ENCODE measurements at regions not wholly inside any gene's neighbourhood (a gene's known extent, or its start where the extent isn't known, plus 50 kb on each side); places are given as distances from the start of the nearest gene placed in this dataset.

DNA sequence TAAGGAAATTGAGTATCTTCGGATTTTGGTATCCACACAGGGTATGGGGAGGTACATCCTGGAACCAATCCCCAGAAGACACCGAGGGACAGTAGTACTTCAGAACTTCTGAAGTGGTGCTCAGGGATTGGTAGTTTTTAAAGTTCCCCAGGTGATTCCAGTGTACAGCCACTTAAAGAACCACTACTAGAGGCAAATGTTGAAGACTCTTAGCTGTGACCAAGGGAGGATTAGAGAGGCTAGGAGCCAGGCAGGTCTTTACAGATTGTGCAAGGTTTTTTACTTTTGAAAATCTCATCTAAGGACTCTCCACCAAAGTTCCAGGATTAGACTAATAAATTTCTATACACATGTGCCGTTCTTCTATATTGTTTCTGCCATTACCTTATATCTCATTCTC lies 52.9 kb upstream of the GLS start:
- H3K27ac ChIP-seq (ENCODE audit: low read length), result no peak overlapping the region
- Mint-ChIP-seq H3K27ac (no peak overlapping the region), H3K4me3 (no peak overlapping the region), H3K36me3 (peaks cover 3% of the 10 kb centered on the region), H3K27me3 (no peaks in the 10 kb centered on the region), H3K9me3 (peaks cover 0 to 3% (median 0%) of the 10 kb centered on the region in 3 donors), H3K4me1 (no peaks in the 10 kb centered on the region)
- H3K27me3 ChIP-seq (replicated peaks in 1 of 2; ENCODE audit: control insufficient read depth in 2 of 2, extremely low read depth in 1 of 2, insufficient read depth in 2 of 2, low read length in 1 of 2), result no peaks in the 10 kb centered on the region
- ATAC-seq (replicated peaks in 1 of 4) (no peak), DNase-seq (no peak)
- no peak overlapping the region for H3K4me3 ChIP-seq (ENCODE audit: control insufficient read depth in 1 of 2, extremely low read depth in 1 of 2, low read length in 1 of 2)
- ChIA-PET POLR2A (no interaction called here), CTCF (no interaction called here)
- no peaks in the 10 kb centered on the region for H3K36me3 ChIP-seq (ENCODE audit: control insufficient read depth in 2 of 2, extremely low read depth in 1 of 2, insufficient read depth in 1 of 2, low read length in 1 of 2)
- WGBS (ENCODE audit: insufficient coverage), result 100% methylated on average over 1 of the region's 3 CpGs
- H3K9me3 ChIP-seq, result no peaks in the 10 kb centered on the region
- no peaks in the 10 kb centered on the region for H3K4me1 ChIP-seq (ENCODE audit: control insufficient read depth in 1 of 2, extremely low read depth in 1 of 2, insufficient read depth in 2 of 2, low read length in 2 of 2)

DNA sequence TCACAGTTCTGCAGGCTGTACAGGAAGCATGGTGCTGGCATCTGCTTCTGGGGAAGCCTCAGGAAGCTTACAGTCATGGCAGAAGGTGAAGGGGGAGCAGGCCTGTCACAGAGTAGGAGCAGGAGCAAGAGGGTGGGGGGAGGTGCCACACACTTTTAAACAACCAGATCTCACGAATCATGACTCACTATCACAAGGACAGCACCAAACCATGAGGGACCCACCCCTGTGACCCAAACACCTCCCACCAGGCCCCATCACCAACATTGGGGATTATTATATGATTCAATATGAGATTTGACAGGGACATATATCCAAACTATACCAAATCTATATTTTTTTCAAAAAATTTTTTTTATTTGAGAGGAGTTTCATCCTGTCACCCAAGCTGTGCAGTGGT lies 51.0 kb upstream of the GLS start:
- DNase-seq (no peak), ATAC-seq (replicated peaks in 1 of 4) (no peak)
- no peaks in the 10 kb centered on the region for H3K27me3 Mint-ChIP-seq
- Histone ChIP-seq H3K27ac (ENCODE audit: low read length) (no peak overlapping the region), H3K4me3 (ENCODE audit: control insufficient read depth in 1 of 2, extremely low read depth in 1 of 2, low read length in 1 of 2) (no peak overlapping the region), H3K9me3 (no peaks in the 10 kb centered on the region), H3K36me3 (ENCODE audit: control insufficient read depth in 2 of 2, extremely low read depth in 1 of 2, insufficient read depth in 1 of 2, low read length in 1 of 2) (no peaks in the 10 kb centered on the region), H3K27me3 (replicated peaks in 1 of 2; ENCODE audit: control insufficient read depth in 2 of 2, extremely low read depth in 1 of 2, insufficient read depth in 2 of 2, low read length in 1 of 2) (no peaks in the 10 kb centered on the region), H3K4me1 (ENCODE audit: control insufficient read depth in 1 of 2, extremely low read depth in 1 of 2, insufficient read depth in 2 of 2, low read length in 2 of 2) (no peaks in the 10 kb centered on the region)
- H3K36me3 Mint-ChIP-seq, result peaks cover 3% of the 10 kb centered on the region
- ChIA-PET POLR2A (no interaction called here), CTCF (no interaction called here)
- WGBS (ENCODE audit: insufficient coverage), result no CpG with 5 or more reads among the region's 1 CpG
- H3K4me1 Mint-ChIP-seq, result no peaks in the 10 kb centered on the region
- no peak overlapping the region for H3K4me3 Mint-ChIP-seq
- peaks cover 0 to 3% (median 0%) of the 10 kb centered on the region in 3 donors for H3K9me3 Mint-ChIP-seq
- no peak overlapping the region for H3K27ac Mint-ChIP-seq
